Panc1 (cell line): ENCODE measurements at regions not wholly inside any gene's neighbourhood (a gene's known extent, or its start where the extent isn't known, plus 50 kb on each side); places are given as distances from the start of the nearest gene placed in this dataset.

ENCODE experiments used
- POLR2AphosphoS5 ChIP-seq: IDR thresholded peaks from 2 replicates; pipeline ENCODE4 v1.6.1; 2012; ENCODE audit warnings: mild to moderate bottlenecking, low read depth, low read length, moderate library complexity
- SIN3A ChIP-seq: IDR thresholded peaks from 2 replicates; pipeline ENCODE4 v1.6.1; 2012; ENCODE audit warnings: low read depth, mild to moderate bottlenecking, low read length, moderate library complexity, borderline replicate concordance; ENCODE audit not compliant: insufficient read depth
- TCF7L2 ChIP-seq: IDR thresholded peaks from 2 replicates; pipeline ENCODE4 v1.6.1; 2011; ENCODE audit warnings: mild to moderate bottlenecking, low read depth, low read length, inconsistent platforms
- TF ChIP-seq, protein P1 (sequence below): fragments of 450-650 bp; IDR thresholded peaks from 2 replicates; pipeline ENCODE4 v1.5.1; 2017; ENCODE audit warnings: mild to moderate bottlenecking
- TF ChIP-seq, protein P2 (sequence below), 2 experiments: IDR thresholded peaks; 2 replicates each; pipeline ENCODE4 v1.6.1; 2011 to 2012; ENCODE audit warnings: low read depth in 2 of 2, control low read depth in 1 of 2, low read length in 1 of 2, mild to moderate bottlenecking in 1 of 2, moderate library complexity in 1 of 2; ENCODE audit not compliant: insufficient read depth in 1 of 2

DNA sequence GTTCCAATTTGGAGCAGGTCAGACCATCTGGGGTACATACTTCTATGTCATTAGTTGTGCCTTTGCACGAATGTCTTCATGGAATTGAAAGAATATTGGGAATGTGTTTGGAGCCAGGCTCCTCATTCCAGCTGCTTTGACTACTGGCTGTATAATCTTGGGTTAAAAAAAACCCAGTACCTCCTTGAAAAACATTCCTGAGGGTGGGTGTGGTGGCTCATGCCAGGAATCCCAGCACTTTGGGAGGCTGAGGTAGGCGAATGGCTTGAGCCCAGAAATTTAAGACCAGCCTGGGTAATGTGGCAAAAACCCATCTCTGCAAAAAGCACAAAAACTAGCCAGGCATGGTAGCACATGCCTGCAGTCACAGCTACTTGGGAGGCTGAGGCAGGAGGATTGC, 125.6 kb downstream of the TTC8 start:
- TF ChIP-seq, protein P1, sequence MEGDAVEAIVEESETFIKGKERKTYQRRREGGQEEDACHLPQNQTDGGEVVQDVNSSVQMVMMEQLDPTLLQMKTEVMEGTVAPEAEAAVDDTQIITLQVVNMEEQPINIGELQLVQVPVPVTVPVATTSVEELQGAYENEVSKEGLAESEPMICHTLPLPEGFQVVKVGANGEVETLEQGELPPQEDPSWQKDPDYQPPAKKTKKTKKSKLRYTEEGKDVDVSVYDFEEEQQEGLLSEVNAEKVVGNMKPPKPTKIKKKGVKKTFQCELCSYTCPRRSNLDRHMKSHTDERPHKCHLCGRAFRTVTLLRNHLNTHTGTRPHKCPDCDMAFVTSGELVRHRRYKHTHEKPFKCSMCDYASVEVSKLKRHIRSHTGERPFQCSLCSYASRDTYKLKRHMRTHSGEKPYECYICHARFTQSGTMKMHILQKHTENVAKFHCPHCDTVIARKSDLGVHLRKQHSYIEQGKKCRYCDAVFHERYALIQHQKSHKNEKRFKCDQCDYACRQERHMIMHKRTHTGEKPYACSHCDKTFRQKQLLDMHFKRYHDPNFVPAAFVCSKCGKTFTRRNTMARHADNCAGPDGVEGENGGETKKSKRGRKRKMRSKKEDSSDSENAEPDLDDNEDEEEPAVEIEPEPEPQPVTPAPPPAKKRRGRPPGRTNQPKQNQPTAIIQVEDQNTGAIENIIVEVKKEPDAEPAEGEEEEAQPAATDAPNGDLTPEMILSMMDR, result no peak
- TF ChIP-seq, protein P2, sequence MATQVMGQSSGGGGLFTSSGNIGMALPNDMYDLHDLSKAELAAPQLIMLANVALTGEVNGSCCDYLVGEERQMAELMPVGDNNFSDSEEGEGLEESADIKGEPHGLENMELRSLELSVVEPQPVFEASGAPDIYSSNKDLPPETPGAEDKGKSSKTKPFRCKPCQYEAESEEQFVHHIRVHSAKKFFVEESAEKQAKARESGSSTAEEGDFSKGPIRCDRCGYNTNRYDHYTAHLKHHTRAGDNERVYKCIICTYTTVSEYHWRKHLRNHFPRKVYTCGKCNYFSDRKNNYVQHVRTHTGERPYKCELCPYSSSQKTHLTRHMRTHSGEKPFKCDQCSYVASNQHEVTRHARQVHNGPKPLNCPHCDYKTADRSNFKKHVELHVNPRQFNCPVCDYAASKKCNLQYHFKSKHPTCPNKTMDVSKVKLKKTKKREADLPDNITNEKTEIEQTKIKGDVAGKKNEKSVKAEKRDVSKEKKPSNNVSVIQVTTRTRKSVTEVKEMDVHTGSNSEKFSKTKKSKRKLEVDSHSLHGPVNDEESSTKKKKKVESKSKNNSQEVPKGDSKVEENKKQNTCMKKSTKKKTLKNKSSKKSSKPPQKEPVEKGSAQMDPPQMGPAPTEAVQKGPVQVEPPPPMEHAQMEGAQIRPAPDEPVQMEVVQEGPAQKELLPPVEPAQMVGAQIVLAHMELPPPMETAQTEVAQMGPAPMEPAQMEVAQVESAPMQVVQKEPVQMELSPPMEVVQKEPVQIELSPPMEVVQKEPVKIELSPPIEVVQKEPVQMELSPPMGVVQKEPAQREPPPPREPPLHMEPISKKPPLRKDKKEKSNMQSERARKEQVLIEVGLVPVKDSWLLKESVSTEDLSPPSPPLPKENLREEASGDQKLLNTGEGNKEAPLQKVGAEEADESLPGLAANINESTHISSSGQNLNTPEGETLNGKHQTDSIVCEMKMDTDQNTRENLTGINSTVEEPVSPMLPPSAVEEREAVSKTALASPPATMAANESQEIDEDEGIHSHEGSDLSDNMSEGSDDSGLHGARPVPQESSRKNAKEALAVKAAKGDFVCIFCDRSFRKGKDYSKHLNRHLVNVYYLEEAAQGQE (IDR thresholded peaks at IDR 0.05; ENCODE audit: insufficient read depth in 1 of 2, low read depth in 2 of 2, low read length in 1 of 2), result no peak
- TF ChIP-seq POLR2AphosphoS5 (no peak), TCF7L2 (no peak), SIN3A (no peak)
